IMR-90 (cell line): ENCODE measurements at regions not wholly inside any gene's neighbourhood (a gene's known extent, or its start where the extent isn't known, plus 50 kb on each side); places are given as distances from the start of the nearest gene placed in this dataset.

ENCODE experiments used
- CEBPB ChIP-seq: IDR thresholded peaks from 2 replicates; pipeline ENCODE4 v1.6.1; 2012; ENCODE audit warnings: low read depth, low read length, improper control_type of control experiment
- FOS ChIP-seq: fragments of 150-350 bp; IDR thresholded peaks from 2 replicates; pipeline ENCODE4 v1.6.1; 2016; ENCODE audit warnings: low read depth, low read length
- MAFK ChIP-seq: IDR thresholded peaks from 2 replicates; pipeline ENCODE4 v1.6.1; 2012; ENCODE audit warnings: low read depth, low read length, improper control_type of control experiment
- MAZ ChIP-seq: IDR thresholded peaks from 2 replicates; pipeline ENCODE4 v1.6.1; 2012; ENCODE audit warnings: low read depth, mild to moderate bottlenecking, low read length, improper control_type of control experiment, moderate library complexity, borderline replicate concordance
- MXI1 ChIP-seq: IDR thresholded peaks from 2 replicates; pipeline ENCODE4 v1.6.1; 2012; ENCODE audit warnings: low read depth, mild to moderate bottlenecking, low read length, moderate library complexity, borderline replicate concordance
- POLR2A ChIP-seq: IDR thresholded peaks from 2 replicates; pipeline ENCODE4 v1.6.1; 2012; ENCODE audit warnings: mild to moderate bottlenecking, low read depth, low read length
- RAD21 ChIP-seq: IDR thresholded peaks from 2 replicates; pipeline ENCODE4 v1.6.1; 2012; ENCODE audit warnings: low read length, improper control_type of control experiment
- RCOR1 ChIP-seq: IDR thresholded peaks from 2 replicates; pipeline ENCODE4 v1.6.1; 2012; ENCODE audit warnings: mild to moderate bottlenecking, low read length, improper control_type of control experiment; ENCODE audit not compliant: insufficient replicate concordance
- RFX5 ChIP-seq: IDR thresholded peaks from 2 replicates; pipeline ENCODE4 v1.8.0; 2012; ENCODE audit warnings: low read depth, mild to moderate bottlenecking, low read length, moderate library complexity
- SMC3 ChIP-seq: fragments of 150-350 bp; IDR thresholded peaks from 2 replicates; pipeline ENCODE4 v1.6.1; 2016; ENCODE audit warnings: low read depth, mild to moderate bottlenecking, antibody characterized with exemption, low read length, moderate library complexity
- TF ChIP-seq, protein P1 (sequence below): conservative IDR thresholded peaks from 2 replicates; pipeline ENCODE4 v1.5.1; 2012; ENCODE audit warnings: mild to moderate bottlenecking, low read depth, low read length, improper control_type of control experiment
- TF ChIP-seq, protein P2 (sequence below): fragments of 150-350 bp; IDR thresholded peaks from 2 replicates; pipeline ENCODE4 v1.6.1; 2016; ENCODE audit warnings: low read depth, mild to moderate bottlenecking, low read length, moderate library complexity, borderline replicate concordance
- TF ChIP-seq, protein P3 (sequence below): fragments of 150-350 bp; IDR thresholded peaks from 2 replicates; pipeline ENCODE4 v1.6.1; 2017; ENCODE audit warnings: mild to moderate bottlenecking, antibody characterized with exemption, low read length, low read depth

DNA sequence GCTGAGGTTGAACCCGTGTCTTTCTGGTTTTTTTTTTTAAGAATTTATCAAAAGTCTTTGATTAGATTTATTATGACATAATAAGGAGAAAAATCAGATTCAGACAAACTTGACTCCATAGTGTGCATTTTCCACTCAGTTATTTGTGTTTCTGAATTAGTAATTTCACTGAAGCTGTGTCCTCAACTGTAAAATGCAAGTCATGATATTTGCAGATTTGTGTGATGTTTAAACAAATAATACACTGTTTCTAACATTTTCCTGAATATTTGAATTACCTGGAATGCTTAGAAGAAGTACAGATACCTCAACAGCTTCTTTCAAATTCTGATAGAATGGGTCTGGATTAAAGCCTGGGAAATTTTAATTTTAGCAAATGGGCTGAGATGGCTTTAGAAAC, 1050.3 kb upstream of the MAP3K7 start:
- no peak for TF ChIP-seq CEBPB
- TF ChIP-seq, protein P1, sequence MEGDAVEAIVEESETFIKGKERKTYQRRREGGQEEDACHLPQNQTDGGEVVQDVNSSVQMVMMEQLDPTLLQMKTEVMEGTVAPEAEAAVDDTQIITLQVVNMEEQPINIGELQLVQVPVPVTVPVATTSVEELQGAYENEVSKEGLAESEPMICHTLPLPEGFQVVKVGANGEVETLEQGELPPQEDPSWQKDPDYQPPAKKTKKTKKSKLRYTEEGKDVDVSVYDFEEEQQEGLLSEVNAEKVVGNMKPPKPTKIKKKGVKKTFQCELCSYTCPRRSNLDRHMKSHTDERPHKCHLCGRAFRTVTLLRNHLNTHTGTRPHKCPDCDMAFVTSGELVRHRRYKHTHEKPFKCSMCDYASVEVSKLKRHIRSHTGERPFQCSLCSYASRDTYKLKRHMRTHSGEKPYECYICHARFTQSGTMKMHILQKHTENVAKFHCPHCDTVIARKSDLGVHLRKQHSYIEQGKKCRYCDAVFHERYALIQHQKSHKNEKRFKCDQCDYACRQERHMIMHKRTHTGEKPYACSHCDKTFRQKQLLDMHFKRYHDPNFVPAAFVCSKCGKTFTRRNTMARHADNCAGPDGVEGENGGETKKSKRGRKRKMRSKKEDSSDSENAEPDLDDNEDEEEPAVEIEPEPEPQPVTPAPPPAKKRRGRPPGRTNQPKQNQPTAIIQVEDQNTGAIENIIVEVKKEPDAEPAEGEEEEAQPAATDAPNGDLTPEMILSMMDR = no peak
- TF ChIP-seq RFX5 = no peak
- TF ChIP-seq MAFK = no peak
- TF ChIP-seq, protein P2, sequence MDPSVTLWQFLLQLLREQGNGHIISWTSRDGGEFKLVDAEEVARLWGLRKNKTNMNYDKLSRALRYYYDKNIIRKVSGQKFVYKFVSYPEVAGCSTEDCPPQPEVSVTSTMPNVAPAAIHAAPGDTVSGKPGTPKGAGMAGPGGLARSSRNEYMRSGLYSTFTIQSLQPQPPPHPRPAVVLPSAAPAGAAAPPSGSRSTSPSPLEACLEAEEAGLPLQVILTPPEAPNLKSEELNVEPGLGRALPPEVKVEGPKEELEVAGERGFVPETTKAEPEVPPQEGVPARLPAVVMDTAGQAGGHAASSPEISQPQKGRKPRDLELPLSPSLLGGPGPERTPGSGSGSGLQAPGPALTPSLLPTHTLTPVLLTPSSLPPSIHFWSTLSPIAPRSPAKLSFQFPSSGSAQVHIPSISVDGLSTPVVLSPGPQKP = no peak
- no peak for TF ChIP-seq RAD21
- TF ChIP-seq POLR2A = no peak
- TF ChIP-seq, protein P3, sequence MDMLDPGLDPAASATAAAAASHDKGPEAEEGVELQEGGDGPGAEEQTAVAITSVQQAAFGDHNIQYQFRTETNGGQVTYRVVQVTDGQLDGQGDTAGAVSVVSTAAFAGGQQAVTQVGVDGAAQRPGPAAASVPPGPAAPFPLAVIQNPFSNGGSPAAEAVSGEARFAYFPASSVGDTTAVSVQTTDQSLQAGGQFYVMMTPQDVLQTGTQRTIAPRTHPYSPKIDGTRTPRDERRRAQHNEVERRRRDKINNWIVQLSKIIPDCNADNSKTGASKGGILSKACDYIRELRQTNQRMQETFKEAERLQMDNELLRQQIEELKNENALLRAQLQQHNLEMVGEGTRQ = no peak
- TF ChIP-seq FOS = no peak
- no peak for TF ChIP-seq MAZ
- no peak for TF ChIP-seq SMC3
- no peak for TF ChIP-seq RCOR1
- TF ChIP-seq MXI1 = no peak
